ENCODE measurements at regions not wholly inside any gene's neighbourhood (a gene's known extent, or its start where the extent isn't known, plus 50 kb on each side); places are given as distances from the start of the nearest gene placed in this dataset.

DNA sequence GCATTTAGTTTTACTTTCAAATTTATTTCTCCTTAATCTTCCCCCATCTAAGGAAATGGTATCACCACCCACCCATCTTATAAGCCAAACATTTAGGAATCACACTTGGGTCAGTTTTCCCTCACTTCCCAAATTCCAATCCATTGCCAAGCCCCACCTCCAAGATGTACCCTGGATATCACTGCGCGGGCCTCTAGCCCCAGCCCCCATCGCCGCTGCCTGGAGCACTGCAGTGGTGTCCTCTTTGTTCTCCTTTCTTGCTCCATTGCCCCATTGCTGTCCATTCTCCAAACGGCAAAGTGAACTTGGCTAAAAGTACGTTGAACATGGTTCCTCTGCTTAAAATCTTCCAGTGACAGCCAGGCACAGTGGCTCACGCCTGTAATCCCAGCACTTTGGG lies 267.8 kb downstream of the SHOX2 start:
- TF ChIP-seq POLR2A (IDR thresholded peaks at IDR 0.05; ENCODE audit: low read depth): no peak
- TF ChIP-seq, protein P1, sequence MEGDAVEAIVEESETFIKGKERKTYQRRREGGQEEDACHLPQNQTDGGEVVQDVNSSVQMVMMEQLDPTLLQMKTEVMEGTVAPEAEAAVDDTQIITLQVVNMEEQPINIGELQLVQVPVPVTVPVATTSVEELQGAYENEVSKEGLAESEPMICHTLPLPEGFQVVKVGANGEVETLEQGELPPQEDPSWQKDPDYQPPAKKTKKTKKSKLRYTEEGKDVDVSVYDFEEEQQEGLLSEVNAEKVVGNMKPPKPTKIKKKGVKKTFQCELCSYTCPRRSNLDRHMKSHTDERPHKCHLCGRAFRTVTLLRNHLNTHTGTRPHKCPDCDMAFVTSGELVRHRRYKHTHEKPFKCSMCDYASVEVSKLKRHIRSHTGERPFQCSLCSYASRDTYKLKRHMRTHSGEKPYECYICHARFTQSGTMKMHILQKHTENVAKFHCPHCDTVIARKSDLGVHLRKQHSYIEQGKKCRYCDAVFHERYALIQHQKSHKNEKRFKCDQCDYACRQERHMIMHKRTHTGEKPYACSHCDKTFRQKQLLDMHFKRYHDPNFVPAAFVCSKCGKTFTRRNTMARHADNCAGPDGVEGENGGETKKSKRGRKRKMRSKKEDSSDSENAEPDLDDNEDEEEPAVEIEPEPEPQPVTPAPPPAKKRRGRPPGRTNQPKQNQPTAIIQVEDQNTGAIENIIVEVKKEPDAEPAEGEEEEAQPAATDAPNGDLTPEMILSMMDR (IDR thresholded peaks at IDR 0.05): no peak
